ENCODE measurements at regions not wholly inside any gene's neighbourhood (a gene's known extent, or its start where the extent isn't known, plus 50 kb on each side); places are given as distances from the start of the nearest gene placed in this dataset.
A peak's percentile ranks its signal among the peaks of the same experiment; 100 is the strongest.

- DNase-seq: peak; percentile 35 to 55
These were observed 112.1 kb downstream of the DLL1 start for GRCh38 chr6:170178561-170179477.

- no peak for DNase-seq
These were observed 112.9 kb downstream of the DLL1 start for GRCh38 chr6:170177772-170178560.

GRCh38 chr6:170176898-170177771 is 113.7 kb downstream of the DLL1 start:
- DNase-seq: no peak

- no peak for DNase-seq
These were observed 114.6 kb downstream of the DLL1 start for GRCh38 chr6:170176136-170176897.

GRCh38 chr6:170175644-170176135 is 115.2 kb downstream of the DLL1 start:
- no peak for DNase-seq

GRCh38 chr6:170174771-170175643 is 115.9 kb downstream of the DLL1 start:
- DNase-seq: no peak

- no peak for DNase-seq
These were observed 116.6 kb downstream of the DLL1 start for GRCh38 chr6:170174124-170174770.

GRCh38 chr6:170173335-170173881 is 117.5 kb downstream of the DLL1 start:
- DNase-seq: no peak

GRCh38 chr6:170172825-170173256 is 118.0 kb downstream of the DLL1 start:
- no peak for DNase-seq

GRCh38 chr6:170172392-170172791 is 118.5 kb downstream of the DLL1 start:
- no peak for DNase-seq

GRCh38 chr6:170167657-170168159 is 123.2 kb downstream of the DLL1 start:
- DNase-seq: no peak

GRCh38 chr6:170166511-170167122 is 124.3 kb downstream of the DLL1 start:
- DNase-seq: no peak

- DNase-seq: no peak
These were observed 125.3 kb downstream of the DLL1 start for GRCh38 chr6:170165471-170166117.

- no peak for DNase-seq
These were observed 125.8 kb downstream of the DLL1 start for GRCh38 chr6:170165085-170165470.

GRCh38 chr6:170164271-170164900 is 126.5 kb downstream of the DLL1 start:
- DNase-seq: no peak

- no peak for DNase-seq
These were observed 127.3 kb downstream of the DLL1 start for GRCh38 chr6:170163405-170164170.
